WI38 (cell line): ENCODE measurements at regions not wholly inside any gene's neighbourhood (a gene's known extent, or its start where the extent isn't known, plus 50 kb on each side); places are given as distances from the start of the nearest gene placed in this dataset.

Experiments used
- H3K4me3 ChIP-seq: 2 replicates; pipeline ENCODE4 v1.5.1; 2011; ENCODE audit warnings: low read depth, mild to moderate bottlenecking, control low read depth, low read length
- TF ChIP-seq, protein P1 (sequence below): IDR thresholded peaks from 2 replicates; pipeline ENCODE4 v1.5.1; 2012; ENCODE audit warnings: low read depth, mild to moderate bottlenecking, control low read depth, low read length

DNA sequence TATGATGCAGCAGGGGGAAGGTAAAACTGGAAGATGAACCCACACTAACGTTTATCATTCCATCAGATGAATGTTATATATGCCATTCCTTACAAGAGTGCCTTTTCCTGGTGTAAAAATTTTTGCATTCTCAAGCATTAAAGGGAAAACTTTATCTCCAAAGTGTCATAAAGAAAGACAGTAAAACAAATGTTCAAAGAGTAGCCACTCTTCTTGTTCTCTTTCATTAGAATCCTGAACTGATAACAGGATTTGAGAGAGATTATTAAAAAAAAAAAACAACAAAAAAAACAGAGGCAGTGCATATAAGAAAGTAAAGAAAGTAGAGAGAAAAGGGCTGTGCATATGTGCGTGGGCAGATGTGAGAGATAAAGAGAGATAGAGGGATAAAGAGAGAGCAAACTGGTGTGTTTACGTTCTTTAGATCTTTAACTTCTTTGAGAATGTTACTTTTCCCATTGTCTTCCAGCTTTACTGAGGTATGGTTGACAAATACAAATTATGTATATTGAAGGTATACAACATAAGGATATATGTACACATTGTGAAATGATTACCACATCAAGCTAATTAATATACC, 275.4 kb downstream of the HS3ST1 start:
- no peak overlapping the region for H3K4me3 ChIP-seq
- TF ChIP-seq, protein P1, sequence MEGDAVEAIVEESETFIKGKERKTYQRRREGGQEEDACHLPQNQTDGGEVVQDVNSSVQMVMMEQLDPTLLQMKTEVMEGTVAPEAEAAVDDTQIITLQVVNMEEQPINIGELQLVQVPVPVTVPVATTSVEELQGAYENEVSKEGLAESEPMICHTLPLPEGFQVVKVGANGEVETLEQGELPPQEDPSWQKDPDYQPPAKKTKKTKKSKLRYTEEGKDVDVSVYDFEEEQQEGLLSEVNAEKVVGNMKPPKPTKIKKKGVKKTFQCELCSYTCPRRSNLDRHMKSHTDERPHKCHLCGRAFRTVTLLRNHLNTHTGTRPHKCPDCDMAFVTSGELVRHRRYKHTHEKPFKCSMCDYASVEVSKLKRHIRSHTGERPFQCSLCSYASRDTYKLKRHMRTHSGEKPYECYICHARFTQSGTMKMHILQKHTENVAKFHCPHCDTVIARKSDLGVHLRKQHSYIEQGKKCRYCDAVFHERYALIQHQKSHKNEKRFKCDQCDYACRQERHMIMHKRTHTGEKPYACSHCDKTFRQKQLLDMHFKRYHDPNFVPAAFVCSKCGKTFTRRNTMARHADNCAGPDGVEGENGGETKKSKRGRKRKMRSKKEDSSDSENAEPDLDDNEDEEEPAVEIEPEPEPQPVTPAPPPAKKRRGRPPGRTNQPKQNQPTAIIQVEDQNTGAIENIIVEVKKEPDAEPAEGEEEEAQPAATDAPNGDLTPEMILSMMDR, result no peak

- TF ChIP-seq, protein P1, result no peak
- no peak overlapping the region for H3K4me3 ChIP-seq
Observed at GRCh38 chr4:11152684-11153083, 276.0 kb downstream of the HS3ST1 start.

DNA sequence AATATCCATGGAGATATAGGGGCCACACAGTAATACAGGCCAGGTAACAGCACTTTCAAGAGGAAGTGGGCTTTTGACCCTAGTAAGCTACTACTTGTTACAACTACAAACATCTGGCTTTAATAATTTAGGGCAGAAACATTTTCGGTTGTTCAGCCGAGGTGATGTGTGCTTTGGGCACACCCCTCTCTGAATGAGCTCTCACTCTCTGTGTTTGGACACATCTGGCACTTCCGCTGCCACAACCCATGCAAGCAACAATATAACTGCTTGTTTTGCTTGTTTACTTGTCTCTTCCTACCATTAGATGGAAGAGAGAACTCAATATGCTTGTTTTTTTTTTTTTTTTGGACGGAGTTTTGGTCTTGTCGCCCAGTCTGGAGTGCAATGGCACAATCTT, 277.2 kb downstream of the HS3ST1 start:
- TF ChIP-seq, protein P1, result no peak
- H3K4me3 ChIP-seq, result no peak overlapping the region

DNA sequence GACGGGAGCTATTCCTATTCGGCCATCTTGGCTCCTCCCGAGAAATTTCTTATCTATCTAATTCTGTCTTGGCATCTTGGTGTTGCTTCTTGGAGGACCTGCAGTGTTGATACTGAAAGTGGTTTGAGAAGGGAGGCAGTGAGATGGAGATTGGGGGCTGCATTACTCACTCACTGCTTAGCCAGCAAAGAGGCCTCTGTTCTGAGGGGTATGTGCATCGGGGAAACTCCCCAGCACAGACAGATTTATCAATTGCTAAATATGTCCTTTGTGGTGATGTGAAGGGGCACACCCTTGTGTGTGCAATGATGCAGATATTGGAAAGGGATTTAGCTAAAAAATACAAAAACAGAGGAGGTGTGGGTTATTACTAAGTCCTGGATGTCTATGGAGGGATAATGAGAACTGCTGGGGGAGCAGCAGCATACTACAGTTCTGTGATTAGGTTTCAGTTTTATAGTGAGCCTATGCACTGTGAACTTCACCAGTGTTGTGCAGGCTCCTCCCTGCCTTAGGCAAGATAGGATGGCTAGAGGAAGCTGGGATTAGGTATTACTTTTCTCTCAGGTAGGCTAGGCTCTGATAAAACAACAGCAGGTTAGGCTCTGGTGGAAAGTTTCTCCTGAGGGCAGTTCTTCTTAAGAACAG, 279.0 kb downstream of the HS3ST1 start:
- TF ChIP-seq, protein P1, result no peak
- no peak overlapping the region for H3K4me3 ChIP-seq

DNA sequence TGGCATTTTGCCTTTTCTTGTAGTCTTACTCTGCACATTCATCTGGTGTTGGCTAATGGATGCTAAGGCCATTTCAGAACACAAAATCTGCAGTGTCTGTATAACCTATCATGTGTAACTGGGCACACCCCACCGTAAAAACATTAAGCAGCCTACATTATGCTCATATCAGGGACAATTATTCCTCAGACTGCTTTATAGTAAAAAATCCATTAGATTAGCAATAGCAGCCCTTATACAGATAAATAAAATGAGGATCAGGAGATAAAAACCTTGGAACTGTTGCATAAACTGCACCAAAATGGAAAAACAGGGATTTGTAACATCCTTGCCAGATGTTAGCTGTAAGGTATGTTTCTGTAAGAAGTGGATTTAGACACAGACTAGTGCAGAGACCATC, 288.8 kb downstream of the HS3ST1 start:
- no peak overlapping the region for H3K4me3 ChIP-seq
- TF ChIP-seq, protein P1, result no peak

DNA sequence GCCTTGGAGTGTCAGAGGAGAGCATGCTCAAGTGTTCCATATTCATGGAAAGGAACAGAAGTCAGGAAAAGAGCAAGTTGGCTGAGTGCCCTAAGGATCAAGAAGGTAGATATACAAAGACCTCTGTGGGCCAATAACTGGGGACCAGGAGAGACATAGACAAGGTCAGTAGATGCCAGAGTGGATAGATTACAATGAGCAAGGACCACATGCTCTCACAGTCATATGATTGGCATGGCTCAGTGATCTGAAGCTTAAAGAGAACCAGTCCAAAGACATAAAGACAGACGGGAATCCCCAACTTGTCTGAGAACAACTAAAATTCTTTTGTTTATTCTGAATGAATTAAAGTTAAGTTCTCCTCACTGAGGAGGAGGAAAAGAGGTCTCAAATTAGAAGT, 289.7 kb downstream of the HS3ST1 start:
- TF ChIP-seq, protein P1, result no peak
- no peak overlapping the region for H3K4me3 ChIP-seq

DNA sequence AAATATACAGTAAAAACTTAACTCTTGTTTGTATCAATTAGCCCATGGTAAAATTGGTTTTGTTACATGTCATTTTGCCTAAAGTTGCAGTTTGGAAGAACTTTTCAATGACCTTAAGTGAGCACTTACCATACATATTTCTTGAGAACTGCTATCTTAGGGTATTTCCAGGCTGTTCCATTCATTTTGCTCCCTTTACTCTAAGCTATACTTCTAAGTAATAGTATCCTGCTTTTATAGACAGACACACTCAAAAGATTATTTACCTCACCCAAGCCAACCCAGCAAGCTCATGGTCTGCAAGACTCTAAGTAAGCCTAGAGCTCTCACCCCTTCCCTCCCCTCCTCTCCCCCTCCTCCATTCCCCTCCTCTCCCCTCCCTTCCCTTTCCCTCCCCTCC, 294.0 kb downstream of the HS3ST1 start:
- TF ChIP-seq, protein P1, result no peak
- H3K4me3 ChIP-seq, result no peak overlapping the region
